Activated CD4-positive, alpha-beta T cell treated with anti-CD3 and anti-CD28 coated beads, Interleukin-2, amount 10 ng/mL, durations not matched to agents 7 days and 5 days (primary cell): ENCODE measurements at regions not wholly inside any gene's neighbourhood (a gene's known extent, or its start where the extent isn't known, plus 50 kb on each side); places are given as distances from the start of the nearest gene placed in this dataset.

ENCODE experiments used
- CTCF ChIA-PET: fragments of 350-600 bp; sonication (Branson Sonifier 250); formaldehyde crosslinking; loops from one replicate; lab custom pipeline; 2021; ENCODE audit warnings: antibody characterized with exemption; lab: Charles Lee
- POLR2A ChIA-PET: fragments of 350-600 bp; sonication (Branson Sonifier 250); formaldehyde crosslinking; loops from one replicate; lab custom pipeline; 2021; ENCODE audit warnings: antibody characterized with exemption; lab: Charles Lee
- DNase-seq: peaks from one replicate; pipeline ENCODE4 v3.0.0-alpha.2; 2020
- H3K27ac Mint-ChIP-seq: one replicate; pipeline ENCODE4 v1.8.0; 2021; ENCODE audit warnings: mild to moderate bottlenecking, moderate library complexity, mixed read lengths
- H3K27me3 Mint-ChIP-seq: one replicate; pipeline ENCODE4 v1.8.0; 2021; ENCODE audit warnings: mixed read lengths
- H3K36me3 Mint-ChIP-seq: one replicate; pipeline ENCODE4 v1.8.0; 2021; ENCODE audit warnings: low read depth, mixed read lengths
- H3K4me1 Mint-ChIP-seq: one replicate; pipeline ENCODE4 v1.8.0; 2021; ENCODE audit warnings: mixed read lengths
- H3K4me3 Mint-ChIP-seq: one replicate; pipeline ENCODE4 v1.8.0; 2021; ENCODE audit warnings: mild to moderate bottlenecking, moderate library complexity, mixed read lengths
- H3K9me3 Mint-ChIP-seq: one replicate; pipeline ENCODE4 v1.8.0; 2021; ENCODE audit warnings: mixed read lengths

DNA sequence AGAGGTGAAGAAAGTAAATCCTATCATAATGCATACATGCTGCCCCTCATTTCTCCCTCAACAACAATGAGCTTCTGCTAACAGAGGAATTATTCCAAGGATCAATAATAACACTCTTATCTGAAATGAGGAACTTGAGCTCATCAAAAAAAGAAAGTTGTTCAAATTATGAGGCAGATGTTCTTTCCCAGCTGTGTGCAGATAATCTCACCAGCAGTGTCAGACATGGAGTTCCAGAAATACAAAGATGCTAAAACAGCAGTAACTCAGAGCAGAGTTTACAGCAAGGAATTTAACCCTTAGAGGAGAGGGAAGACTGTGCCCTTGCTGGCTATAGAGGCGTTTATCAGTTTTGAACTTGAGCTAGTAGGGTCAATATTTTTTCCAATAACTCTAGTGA is 153.1 kb downstream of the TRIM36 start:
- DNase-seq = no peak

DNA sequence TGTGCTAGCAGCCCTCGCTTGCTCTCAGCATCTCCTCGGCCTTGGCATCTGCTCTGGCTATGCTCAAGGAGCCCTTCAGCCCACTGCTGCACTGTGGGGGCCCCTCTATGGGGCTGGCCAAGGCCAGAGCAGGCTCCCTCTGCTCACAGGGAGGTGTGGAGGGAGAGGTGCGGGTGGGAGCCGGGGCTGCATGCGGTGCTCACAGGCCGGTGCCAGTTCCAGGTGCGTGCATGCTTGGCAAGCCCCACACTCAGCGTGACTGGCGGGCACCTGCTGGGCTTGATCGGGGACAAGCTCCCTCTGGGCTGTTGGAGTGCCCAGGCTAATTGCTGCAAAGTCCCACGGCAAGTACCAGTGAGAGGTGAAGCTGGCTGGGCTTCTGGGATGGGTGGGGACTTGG is 170.5 kb downstream of the TRIM36 start:
- no peaks in the 10 kb centered on the region for H3K27me3 Mint-ChIP-seq
- no peak overlapping the region for H3K27ac Mint-ChIP-seq
- H3K4me3 Mint-ChIP-seq = no peak overlapping the region
- H3K9me3 Mint-ChIP-seq = peaks cover 2% of the 10 kb centered on the region
- H3K36me3 Mint-ChIP-seq = no peaks in the 10 kb centered on the region
- CTCF ChIA-PET = interaction anchor here (0.8 kb wide), 1 partner anchor 15 kb away, joined by 3 read pairs; no protein-coding TSS in a partner anchor
- no peaks in the 10 kb centered on the region for H3K4me1 Mint-ChIP-seq
- DNase-seq = no peak
- POLR2A ChIA-PET = no interaction called here

More for the DNA sequence above, 153.1 kb downstream of the TRIM36 start:
- Mint-ChIP-seq H3K9me3 (no peaks in the 10 kb centered on the region), H3K27me3 (no peaks in the 10 kb centered on the region), H3K4me1 (no peaks in the 10 kb centered on the region), H3K4me3 (no peak overlapping the region), H3K27ac (no peak overlapping the region), H3K36me3 (no peaks in the 10 kb centered on the region)
- ChIA-PET CTCF (no interaction called here), POLR2A (no interaction called here)

DNA sequence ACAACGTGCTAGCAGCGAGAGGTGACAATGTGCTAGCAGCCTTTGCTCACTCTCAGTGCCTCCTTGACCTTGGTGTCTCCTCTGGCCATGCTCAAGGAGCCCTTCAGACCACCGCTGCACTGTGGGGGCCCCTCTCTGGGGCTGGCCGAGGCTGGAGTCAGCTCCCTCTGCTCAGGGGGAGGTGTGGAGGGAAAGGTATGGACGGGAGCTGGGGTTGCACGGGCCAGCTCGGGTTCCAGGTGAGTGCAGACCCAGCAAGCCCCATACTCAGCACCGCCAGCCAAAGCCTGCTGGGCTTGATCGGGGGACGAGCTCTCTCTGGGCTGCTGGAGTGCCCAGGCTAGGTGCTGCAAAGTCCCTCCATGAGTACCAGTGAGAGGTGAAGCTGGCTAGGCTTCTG is 180.2 kb downstream of the TRIM36 start:
- Mint-ChIP-seq H3K36me3 (no peaks in the 10 kb centered on the region), H3K27me3 (no peaks in the 10 kb centered on the region), H3K4me1 (no peaks in the 10 kb centered on the region), H3K4me3 (no peak overlapping the region), H3K27ac (no peak overlapping the region), H3K9me3 (no peaks in the 10 kb centered on the region)
- DNase-seq = no peak
- POLR2A ChIA-PET = no interaction called here
- CTCF ChIA-PET = no interaction called here

DNA sequence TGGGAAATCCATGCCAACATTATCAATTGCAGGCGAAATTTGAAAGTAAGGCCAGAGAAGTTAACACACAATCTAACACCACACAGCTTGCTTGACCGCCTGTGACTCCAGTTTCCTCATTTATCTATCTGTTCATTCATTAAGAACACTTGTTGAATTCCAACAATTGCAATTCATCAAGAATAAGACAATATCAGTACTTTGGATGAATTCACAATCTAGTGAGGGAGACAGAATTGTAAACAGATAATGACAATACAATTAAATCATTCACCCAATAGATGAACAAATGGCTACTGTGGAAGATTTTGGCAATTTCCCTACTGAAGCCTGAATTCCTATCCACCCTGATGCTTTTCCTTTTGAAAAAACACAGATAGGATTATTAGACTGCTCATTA is 181.6 kb downstream of the TRIM36 start:
- Mint-ChIP-seq H3K4me3 (no peak overlapping the region), H3K4me1 (no peaks in the 10 kb centered on the region), H3K27ac (no peak overlapping the region), H3K9me3 (no peaks in the 10 kb centered on the region), H3K36me3 (no peaks in the 10 kb centered on the region), H3K27me3 (no peaks in the 10 kb centered on the region)
- DNase-seq = no peak
- POLR2A ChIA-PET = no interaction called here
- CTCF ChIA-PET = no interaction called here

DNA sequence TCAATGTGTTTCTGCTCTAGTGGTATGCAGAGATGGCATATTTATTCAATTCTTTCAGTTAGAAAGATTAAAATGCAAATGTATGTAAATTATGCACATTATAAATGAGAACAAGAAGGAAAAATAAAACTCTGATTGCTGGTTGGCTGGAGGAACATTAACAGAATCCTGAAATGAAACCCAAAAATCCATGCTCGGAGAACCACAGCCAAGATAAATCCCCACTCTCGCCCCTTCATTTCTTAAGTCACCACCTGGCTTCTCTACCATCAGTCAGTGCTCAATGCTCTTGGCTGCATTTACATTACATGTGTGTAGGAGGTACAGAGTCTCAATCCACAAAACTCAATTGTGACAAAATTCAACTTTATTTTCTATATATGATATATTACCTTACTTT is 184.9 kb downstream of the TRIM36 start:
- CTCF ChIA-PET = no interaction called here
- Mint-ChIP-seq H3K27me3 (no peaks in the 10 kb centered on the region), H3K36me3 (no peaks in the 10 kb centered on the region), H3K9me3 (no peaks in the 10 kb centered on the region), H3K4me1 (no peaks in the 10 kb centered on the region), H3K27ac (no peak overlapping the region), H3K4me3 (no peak overlapping the region)
- no peak for DNase-seq
- POLR2A ChIA-PET = no interaction called here

DNA sequence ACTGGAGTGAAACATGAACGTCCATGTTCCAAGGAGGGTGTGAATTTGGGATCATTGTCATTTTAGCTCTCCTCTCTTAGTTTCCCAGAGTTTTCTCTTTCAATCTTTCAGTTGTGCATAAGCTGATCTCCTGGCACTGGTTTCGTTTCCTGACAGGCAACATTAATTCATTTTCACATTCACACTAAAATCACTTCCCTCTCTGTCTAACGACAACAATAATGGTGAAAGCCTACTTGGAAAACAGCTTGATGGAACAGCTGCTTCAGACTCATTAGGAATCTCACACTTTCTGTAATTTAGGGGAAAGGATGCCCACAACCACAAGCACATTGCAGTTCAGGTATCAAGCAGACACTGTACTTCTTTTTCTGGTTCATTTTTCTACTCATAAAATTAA is 188.6 kb downstream of the TRIM36 start:
- Mint-ChIP-seq H3K27me3 (no peaks in the 10 kb centered on the region), H3K27ac (no peak overlapping the region)

DNA sequence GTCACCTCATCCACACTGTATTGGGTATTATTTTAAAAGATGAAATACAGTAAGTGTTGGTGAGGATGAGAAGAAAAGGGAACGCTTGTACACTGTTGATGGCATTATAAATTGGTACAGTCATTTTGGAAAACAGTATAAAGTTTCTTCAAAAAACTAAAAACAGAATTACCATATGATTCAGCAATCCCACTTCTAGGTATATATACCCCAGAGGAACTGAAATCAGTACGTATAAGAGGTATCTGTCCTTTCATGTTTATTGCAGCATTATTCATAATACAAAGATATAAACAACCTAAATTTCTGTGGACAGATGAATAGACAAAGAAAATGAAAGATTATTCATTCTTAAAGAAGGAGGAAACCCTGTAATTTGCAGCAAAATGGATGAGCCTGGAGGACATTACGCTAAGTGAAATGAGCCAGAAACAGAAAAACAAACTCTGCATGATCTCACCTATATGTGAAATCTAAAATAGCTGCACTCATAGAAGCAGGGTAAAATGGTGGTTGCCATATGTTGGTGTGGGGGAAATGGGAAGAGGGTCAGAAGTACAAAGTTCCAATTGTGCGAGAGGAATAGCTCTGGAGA is 191.6 kb downstream of the TRIM36 start:
- Mint-ChIP-seq H3K27me3 (no peaks in the 10 kb centered on the region), H3K36me3 (no peaks in the 10 kb centered on the region), H3K27ac (no peak overlapping the region), H3K4me3 (no peak overlapping the region), H3K9me3 (no peaks in the 10 kb centered on the region), H3K4me1 (no peaks in the 10 kb centered on the region)
- no peak for DNase-seq
- ChIA-PET CTCF (no interaction called here), POLR2A (no interaction called here)

More for the DNA sequence above, 188.6 kb downstream of the TRIM36 start:
- H3K4me3 Mint-ChIP-seq = no peak overlapping the region
- no peak for DNase-seq
- no peaks in the 10 kb centered on the region for H3K9me3 Mint-ChIP-seq
- no peaks in the 10 kb centered on the region for H3K4me1 Mint-ChIP-seq
- POLR2A ChIA-PET = no interaction called here
- CTCF ChIA-PET = no interaction called here
- H3K36me3 Mint-ChIP-seq = no peaks in the 10 kb centered on the region

DNA sequence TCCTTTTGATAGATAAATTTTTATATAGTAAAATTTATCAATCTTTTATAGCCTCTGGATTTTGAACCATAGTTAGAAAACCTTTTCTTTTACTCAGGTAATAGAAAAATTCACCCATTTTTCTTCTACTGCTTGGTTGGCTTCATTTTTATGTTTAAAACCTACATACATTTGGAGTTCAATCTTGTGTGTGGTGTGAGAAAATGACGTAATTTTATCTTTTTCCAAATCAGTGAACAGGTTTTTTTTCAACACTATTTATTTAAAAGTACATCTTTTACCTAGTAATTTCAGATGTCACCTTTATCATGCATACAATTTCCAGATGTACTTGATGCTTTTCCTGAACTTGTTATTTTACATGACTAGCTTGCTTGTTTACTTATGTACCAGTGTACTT is 200.2 kb downstream of the TRIM36 start:
- no peak overlapping the region for H3K4me3 Mint-ChIP-seq
- CTCF ChIA-PET = no interaction called here

DNA sequence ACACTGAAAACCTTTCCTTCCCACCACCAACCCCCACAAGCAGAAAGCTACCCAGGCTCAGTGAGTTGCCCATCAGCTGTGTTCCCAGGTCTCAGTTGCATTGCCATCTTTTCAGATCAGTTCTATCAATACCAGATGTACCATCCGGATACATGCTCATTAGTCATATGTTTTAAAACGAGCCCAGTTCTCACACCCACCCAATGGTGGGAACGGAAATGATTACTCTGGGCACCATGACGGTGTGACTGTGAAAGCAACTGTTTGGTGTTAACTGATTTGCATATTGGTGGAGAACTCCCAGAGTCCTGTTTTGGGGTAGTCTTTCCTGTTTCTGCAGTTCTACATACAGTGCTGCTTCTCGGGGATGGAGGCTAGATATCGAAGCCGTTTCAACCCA is 212.3 kb downstream of the TRIM36 start:
- no peaks in the 10 kb centered on the region for H3K9me3 Mint-ChIP-seq
- no peak overlapping the region for H3K27ac Mint-ChIP-seq
- no peak for DNase-seq
- H3K4me1 Mint-ChIP-seq = no peaks in the 10 kb centered on the region
- ChIA-PET CTCF (no interaction called here), POLR2A (no interaction called here)
- H3K36me3 Mint-ChIP-seq = no peaks in the 10 kb centered on the region
- no peaks in the 10 kb centered on the region for H3K27me3 Mint-ChIP-seq
- no peak overlapping the region for H3K4me3 Mint-ChIP-seq

More for the DNA sequence above, 200.2 kb downstream of the TRIM36 start:
- H3K27ac Mint-ChIP-seq = no peak overlapping the region
- H3K27me3 Mint-ChIP-seq = no peaks in the 10 kb centered on the region
- H3K36me3 Mint-ChIP-seq = no peaks in the 10 kb centered on the region
- H3K4me1 Mint-ChIP-seq = no peaks in the 10 kb centered on the region
- POLR2A ChIA-PET = no interaction called here
- no peak for DNase-seq
- no peaks in the 10 kb centered on the region for H3K9me3 Mint-ChIP-seq

DNA sequence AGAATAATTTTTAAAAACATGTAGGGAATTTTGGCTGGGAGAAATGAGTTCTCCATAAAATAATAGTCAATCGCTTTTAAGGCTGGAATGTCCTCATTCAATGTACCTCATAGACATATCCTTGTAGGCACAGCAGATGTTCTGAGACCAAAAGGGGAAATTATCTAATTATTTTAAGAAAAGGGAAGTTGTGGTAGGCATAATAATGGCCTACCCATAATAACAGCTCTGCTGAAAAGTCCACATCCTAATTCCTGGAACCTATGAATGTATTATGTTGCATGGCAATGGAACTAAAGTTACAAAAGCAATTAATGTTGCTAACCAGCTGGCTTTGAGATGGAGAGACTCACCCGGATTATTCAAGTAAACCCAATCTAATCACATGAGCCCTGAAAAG is 216.1 kb downstream of the TRIM36 start:
- no peaks in the 10 kb centered on the region for H3K27me3 Mint-ChIP-seq
- H3K4me3 Mint-ChIP-seq = no peak overlapping the region
- POLR2A ChIA-PET = no interaction called here
- no peaks in the 10 kb centered on the region for H3K36me3 Mint-ChIP-seq
- DNase-seq = no peak
- H3K4me1 Mint-ChIP-seq = no peaks in the 10 kb centered on the region
- H3K9me3 Mint-ChIP-seq = no peaks in the 10 kb centered on the region
- H3K27ac Mint-ChIP-seq = no peak overlapping the region
- CTCF ChIA-PET = no interaction called here

DNA sequence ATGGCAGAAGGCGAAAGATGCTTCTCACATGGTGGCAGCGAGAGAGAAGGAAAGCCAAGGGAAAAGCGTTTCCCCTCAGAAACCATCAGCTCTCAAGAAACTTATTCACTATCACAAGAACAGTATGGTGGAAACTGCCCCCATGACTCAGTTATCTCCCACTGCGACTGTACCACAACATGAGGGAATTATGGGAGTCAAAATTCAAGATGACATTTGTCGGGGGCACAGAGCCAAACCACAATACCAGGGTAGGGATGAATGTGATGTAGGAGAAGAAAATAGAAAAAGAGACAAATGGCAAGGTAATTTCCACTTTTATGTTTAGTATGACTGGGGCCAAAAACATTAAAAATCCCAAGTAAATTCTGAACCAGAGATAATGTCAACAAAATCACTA is 216.8 kb downstream of the TRIM36 start:
- H3K9me3 Mint-ChIP-seq = no peaks in the 10 kb centered on the region
- DNase-seq = no peak
- CTCF ChIA-PET = no interaction called here
- POLR2A ChIA-PET = no interaction called here
- no peaks in the 10 kb centered on the region for H3K4me1 Mint-ChIP-seq
- no peaks in the 10 kb centered on the region for H3K36me3 Mint-ChIP-seq
- H3K27ac Mint-ChIP-seq = no peak overlapping the region
- H3K27me3 Mint-ChIP-seq = no peaks in the 10 kb centered on the region
- H3K4me3 Mint-ChIP-seq = no peak overlapping the region

DNA sequence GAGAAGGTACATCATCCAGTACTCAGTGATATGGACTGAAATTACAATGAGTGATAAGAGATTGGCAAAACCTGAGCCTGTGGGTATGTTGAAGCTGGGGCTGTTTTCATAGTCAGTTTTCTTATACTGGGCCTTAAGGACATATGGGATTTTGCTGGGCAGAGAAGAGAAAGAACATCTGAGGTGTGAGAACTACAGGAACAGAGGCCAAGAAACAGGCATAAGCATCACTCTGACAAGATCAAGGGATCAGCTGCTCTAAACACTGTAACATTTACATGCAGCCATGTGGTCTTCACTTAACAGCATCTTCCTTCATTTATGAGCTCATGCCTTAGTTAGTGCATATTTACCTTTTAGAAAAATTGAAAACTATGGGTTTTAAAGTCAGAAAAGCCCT is 220.0 kb downstream of the TRIM36 start:
- DNase-seq = no peak
- Mint-ChIP-seq H3K4me1 (no peaks in the 10 kb centered on the region), H3K27ac (no peak overlapping the region), H3K4me3 (no peak overlapping the region), H3K27me3 (no peaks in the 10 kb centered on the region), H3K9me3 (no peaks in the 10 kb centered on the region), H3K36me3 (no peaks in the 10 kb centered on the region)
- POLR2A ChIA-PET = no interaction called here
- CTCF ChIA-PET = no interaction called here

DNA sequence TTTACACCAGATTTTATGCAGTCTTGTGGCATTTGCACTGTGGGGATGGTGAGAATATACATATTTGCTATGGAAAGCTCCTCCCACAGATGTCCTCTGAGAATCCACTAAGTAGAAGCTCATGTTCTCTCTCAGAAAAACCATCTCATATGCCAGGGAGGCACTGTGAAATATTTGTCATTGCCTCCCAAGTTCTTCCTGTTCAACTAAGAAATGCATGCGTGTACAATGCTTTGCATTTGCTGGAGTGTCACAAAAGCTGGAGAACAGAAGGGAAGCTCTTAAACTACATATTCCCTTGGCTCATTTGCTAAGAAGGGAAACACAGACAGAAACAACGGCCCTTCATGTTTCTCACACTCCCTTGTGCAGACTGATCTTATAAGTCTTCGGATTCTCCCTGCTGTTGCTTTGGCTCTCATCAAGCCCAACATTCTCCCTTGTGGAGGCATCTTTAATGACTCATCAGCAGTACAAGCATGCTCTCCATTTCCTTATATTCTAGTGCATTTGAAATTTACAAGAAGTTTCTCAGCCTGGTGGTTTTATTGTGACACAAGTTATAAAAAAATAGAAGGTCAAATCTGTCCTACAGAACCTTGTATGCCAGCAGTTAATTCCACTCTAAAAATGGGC is 220.6 kb downstream of the TRIM36 start:
- ChIA-PET POLR2A (no interaction called here), CTCF (no interaction called here)
- H3K27me3 Mint-ChIP-seq = no peaks in the 10 kb centered on the region
- no peaks in the 10 kb centered on the region for H3K9me3 Mint-ChIP-seq
- no peaks in the 10 kb centered on the region for H3K4me1 Mint-ChIP-seq
- DNase-seq = no peak
- no peak overlapping the region for H3K27ac Mint-ChIP-seq
- H3K36me3 Mint-ChIP-seq = no peaks in the 10 kb centered on the region
- H3K4me3 Mint-ChIP-seq = no peak overlapping the region

DNA sequence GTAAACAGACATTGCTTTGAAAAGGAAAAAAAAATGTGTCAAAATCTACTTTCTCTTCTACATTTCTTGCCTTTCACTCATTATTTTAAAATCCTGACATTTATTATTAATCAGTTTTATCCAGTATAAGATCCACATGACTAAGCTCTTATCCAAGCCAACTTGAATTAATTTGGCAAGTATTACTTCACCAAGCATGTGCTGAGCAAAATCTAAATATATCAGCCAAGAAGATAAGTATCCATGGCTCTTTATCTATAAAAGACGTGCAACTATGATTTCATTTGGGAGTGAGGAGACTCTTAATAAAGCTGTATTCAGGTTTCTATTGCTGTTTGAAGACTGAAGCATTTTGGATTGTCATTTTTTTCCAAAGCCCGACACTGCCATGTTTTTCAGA is 221.3 kb downstream of the TRIM36 start:
- no peaks in the 10 kb centered on the region for H3K4me1 Mint-ChIP-seq
- no peak overlapping the region for H3K4me3 Mint-ChIP-seq
- no peak for DNase-seq
- no peaks in the 10 kb centered on the region for H3K27me3 Mint-ChIP-seq
- no peaks in the 10 kb centered on the region for H3K9me3 Mint-ChIP-seq
- H3K27ac Mint-ChIP-seq = no peak overlapping the region
- H3K36me3 Mint-ChIP-seq = no peaks in the 10 kb centered on the region
- POLR2A ChIA-PET = no interaction called here
- CTCF ChIA-PET = no interaction called here
